PC-9 (cell line): ENCODE measurements at regions not wholly inside any gene's neighbourhood (a gene's known extent, or its start where the extent isn't known, plus 50 kb on each side); places are given as distances from the start of the nearest gene placed in this dataset.

Experiments used
- BruUV-seq: library from RNA; stranded (reverse); fragments of 400-500 nt; replicated peaks from 2 replicates; lab custom pipeline; 2021; lab: Mats Ljungman, UMichigan
- CTCF ChIA-PET: fragments of 300-600 bp; sonication (Branson Sonifier 250); formaldehyde crosslinking; loops from one replicate; lab custom pipeline; 2022; ENCODE audit warnings: antibody characterized with exemption; lab: Charles Lee
- POLR2A ChIA-PET: fragments of 300-600 bp; sonication (Branson Sonifier 250); formaldehyde crosslinking; loops from one replicate; lab custom pipeline; 2022; ENCODE audit warnings: antibody characterized with exemption; ENCODE audit not compliant: unreplicated experiment; lab: Charles Lee
- DNase-seq, 2 experiments: peaks; one replicate each; pipeline versions ENCODE4 v3.0.0 to v3.0.0-alpha.2; 2015 to 2022; ENCODE audit warnings: mixed read lengths in 1 of 2
- H2AFZ ChIP-seq: fragments of 200-600 bp; sonication (generic); 2 replicates; pipeline ENCODE4 v1.8.1; 2017; ENCODE audit warnings: antibody characterized with exemption
- H3F3A ChIP-seq: fragments of 200-600 bp; sonication (generic); 2 replicates; pipeline ENCODE4 v1.8.1; 2017; ENCODE audit warnings: antibody characterized with exemption, mild to moderate bottlenecking, low read depth; ENCODE audit not compliant: insufficient read depth
- H3K27ac ChIP-seq: fragments of 200-600 bp; sonication (generic); 2 replicates; pipeline ENCODE4 v1.6.1; 2016; ENCODE audit warnings: mixed run types
- H3K27me3 ChIP-seq: fragments of 200-600 bp; sonication (generic); 2 replicates; pipeline ENCODE4 v1.6.1; 2016; ENCODE audit warnings: low read depth, mixed run types; ENCODE audit not compliant: insufficient read depth
- H3K36me3 ChIP-seq: fragments of 200-600 bp; sonication (generic); 2 replicates; pipeline ENCODE4 v1.6.1; 2016; ENCODE audit warnings: low read depth, mixed run types
- H3K4me1 ChIP-seq: fragments of 200-600 bp; sonication (generic); replicated peaks from 2 replicates; pipeline ENCODE4 v1.6.1; 2016; ENCODE audit warnings: mixed run types; ENCODE audit not compliant: insufficient read depth
- H3K4me2 ChIP-seq: fragments of 200-600 bp; sonication (generic); 2 replicates; pipeline ENCODE4 v1.6.1; 2017; ENCODE audit warnings: mixed run types
- H3K4me3 ChIP-seq: fragments of 200-600 bp; sonication (generic); 2 replicates; pipeline ENCODE4 v1.6.1; 2016; ENCODE audit warnings: mixed run types
- H3K79me2 ChIP-seq: fragments of 200-600 bp; sonication (generic); 2 replicates; pipeline ENCODE4 v1.6.1; 2017; ENCODE audit warnings: low read depth, mixed run types
- H3K9me2 ChIP-seq: fragments of 200-600 bp; sonication (generic); 2 replicates; pipeline ENCODE4 v1.8.1; 2017; ENCODE audit warnings: mild to moderate bottlenecking; ENCODE audit not compliant: insufficient read depth
- H3K9me3 ChIP-seq: fragments of 200-600 bp; sonication (generic); 2 replicates; pipeline ENCODE4 v1.8.1; 2016; ENCODE audit warnings: low read depth; ENCODE audit not compliant: insufficient read depth
- H4K20me1 ChIP-seq: fragments of 200-600 bp; sonication (generic); 2 replicates; pipeline ENCODE4 v1.8.1; 2017; ENCODE audit not compliant: insufficient read depth
- EZH2 ChIP-seq: fragments of 200-600 bp; sonication (generic); IDR thresholded peaks from 2 replicates; pipeline ENCODE4 v1.8.0; 2017; ENCODE audit warnings: antibody characterized with exemption, low read depth
- intact Hi-C: fragments of 100-400 bp; cut with micrococcal nuclease; formaldehyde crosslinking; loops from one replicate; pipeline ENCODE4 v1.10.0; 2022; ENCODE audit not compliant: unreplicated experiment
- TF ChIP-seq, protein P1 (sequence below): fragments of 200-600 bp; sonication (generic); conservative IDR thresholded peaks from 2 replicates; pipeline ENCODE4 v1.6.1; 2017; ENCODE audit warnings: mixed run types, antibody characterized with exemption, mild to moderate bottlenecking, moderate library complexity

DNA sequence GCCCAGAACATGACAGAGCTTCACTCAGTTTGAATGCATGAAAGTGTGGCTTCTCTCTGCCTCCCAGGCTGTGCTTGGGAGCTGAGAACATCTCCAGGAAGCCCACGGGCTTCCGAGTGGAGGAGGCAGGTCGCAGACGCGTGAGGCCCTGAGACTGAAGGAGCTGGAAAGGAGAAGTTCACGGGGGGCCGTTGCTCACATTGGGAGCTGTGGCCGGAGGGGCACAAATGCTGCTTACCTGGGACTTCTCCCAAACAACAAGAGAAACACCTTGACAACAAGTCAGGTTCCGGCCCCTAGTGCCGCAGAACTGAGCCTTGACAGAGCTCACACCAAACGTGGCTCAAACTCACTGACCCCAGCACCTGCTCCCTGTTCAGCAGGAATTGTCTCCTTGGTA is 207.0 kb downstream of the BRD1 start:
- no peaks in the 10 kb centered on the region for H3K36me3 ChIP-seq
- no peak for TF ChIP-seq EZH2
- TF ChIP-seq, protein P1, sequence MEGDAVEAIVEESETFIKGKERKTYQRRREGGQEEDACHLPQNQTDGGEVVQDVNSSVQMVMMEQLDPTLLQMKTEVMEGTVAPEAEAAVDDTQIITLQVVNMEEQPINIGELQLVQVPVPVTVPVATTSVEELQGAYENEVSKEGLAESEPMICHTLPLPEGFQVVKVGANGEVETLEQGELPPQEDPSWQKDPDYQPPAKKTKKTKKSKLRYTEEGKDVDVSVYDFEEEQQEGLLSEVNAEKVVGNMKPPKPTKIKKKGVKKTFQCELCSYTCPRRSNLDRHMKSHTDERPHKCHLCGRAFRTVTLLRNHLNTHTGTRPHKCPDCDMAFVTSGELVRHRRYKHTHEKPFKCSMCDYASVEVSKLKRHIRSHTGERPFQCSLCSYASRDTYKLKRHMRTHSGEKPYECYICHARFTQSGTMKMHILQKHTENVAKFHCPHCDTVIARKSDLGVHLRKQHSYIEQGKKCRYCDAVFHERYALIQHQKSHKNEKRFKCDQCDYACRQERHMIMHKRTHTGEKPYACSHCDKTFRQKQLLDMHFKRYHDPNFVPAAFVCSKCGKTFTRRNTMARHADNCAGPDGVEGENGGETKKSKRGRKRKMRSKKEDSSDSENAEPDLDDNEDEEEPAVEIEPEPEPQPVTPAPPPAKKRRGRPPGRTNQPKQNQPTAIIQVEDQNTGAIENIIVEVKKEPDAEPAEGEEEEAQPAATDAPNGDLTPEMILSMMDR, result no peak
- no peak overlapping the region for H3K27ac ChIP-seq
- ChIA-PET CTCF (no interaction called here), POLR2A (no interaction called here)
- H3K4me3 ChIP-seq, result no peak overlapping the region
- H3K79me2 ChIP-seq, result no peaks in the 10 kb centered on the region
- BruUV-seq, result no TSS peak
- no peak for DNase-seq
- H3K4me2 ChIP-seq, result no peak overlapping the region
- H4K20me1 ChIP-seq, result peaks cover 36% of the 10 kb centered on the region; the same call in 1 of the 2 replicates
- H3K4me1 ChIP-seq, result no peaks in the 10 kb centered on the region
- H3F3A ChIP-seq, result no peaks in the 10 kb centered on the region
- intact Hi-C loops, result no loop called here
- H3K9me3 ChIP-seq, result no peaks in the 10 kb centered on the region
- H3K27me3 ChIP-seq, result peaks cover 100% of the 10 kb centered on the region
- no peaks in the 10 kb centered on the region for H3K9me2 ChIP-seq
- H2AFZ ChIP-seq, result no peak overlapping the region

DNA sequence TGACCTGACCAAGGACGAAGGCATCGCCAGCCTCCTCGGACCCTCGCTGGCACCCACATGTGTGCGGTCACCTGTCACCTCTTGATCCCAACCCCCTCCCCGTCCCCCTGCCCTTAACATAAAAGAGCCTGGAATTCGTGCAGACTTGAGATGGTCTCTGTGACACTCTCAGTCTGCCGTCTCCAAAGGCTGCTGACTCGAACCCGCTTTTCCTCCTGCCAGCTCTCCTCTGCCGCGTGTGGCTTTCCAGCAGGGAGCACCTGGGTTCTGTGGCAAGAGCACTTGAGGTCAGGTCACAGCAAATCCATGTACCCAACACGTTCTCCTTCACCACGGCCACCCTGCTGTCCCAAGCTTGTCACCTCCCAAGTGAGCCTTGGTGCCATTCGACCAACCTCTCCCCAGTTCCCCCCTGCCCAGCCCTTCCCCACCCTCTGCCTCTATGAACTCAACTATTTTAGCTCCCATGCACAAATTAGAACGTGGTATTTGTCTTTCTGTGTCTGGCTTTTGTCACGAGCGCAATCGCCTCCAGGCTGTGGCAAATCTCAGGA is 207.6 kb downstream of the BRD1 start:
- POLR2A ChIA-PET, result no interaction called here
- no TSS peak for BruUV-seq
- H3K27ac ChIP-seq, result no peak overlapping the region
- no peaks in the 10 kb centered on the region for H3K36me3 ChIP-seq
- TF ChIP-seq, protein P1, result no peak
- TF ChIP-seq EZH2, result no peak
- H3K4me1 ChIP-seq, result no peaks in the 10 kb centered on the region
- DNase-seq, result peak in 1 of 2 experiments; percentile 24
- H3K79me2 ChIP-seq, result no peaks in the 10 kb centered on the region
- H3K4me3 ChIP-seq, result no peak overlapping the region
- intact Hi-C loops, result no loop called here
- peaks cover 32% of the 10 kb centered on the region; the same call in 1 of the 2 replicates for H4K20me1 ChIP-seq
- CTCF ChIA-PET, result no interaction called here
- H3F3A ChIP-seq, result no peaks in the 10 kb centered on the region
- H3K27me3 ChIP-seq, result peaks cover 97% of the 10 kb centered on the region
- H2AFZ ChIP-seq, result no peak overlapping the region
- no peaks in the 10 kb centered on the region for H3K9me2 ChIP-seq
- no peak overlapping the region for H3K4me2 ChIP-seq
- H3K9me3 ChIP-seq, result no peaks in the 10 kb centered on the region

DNA sequence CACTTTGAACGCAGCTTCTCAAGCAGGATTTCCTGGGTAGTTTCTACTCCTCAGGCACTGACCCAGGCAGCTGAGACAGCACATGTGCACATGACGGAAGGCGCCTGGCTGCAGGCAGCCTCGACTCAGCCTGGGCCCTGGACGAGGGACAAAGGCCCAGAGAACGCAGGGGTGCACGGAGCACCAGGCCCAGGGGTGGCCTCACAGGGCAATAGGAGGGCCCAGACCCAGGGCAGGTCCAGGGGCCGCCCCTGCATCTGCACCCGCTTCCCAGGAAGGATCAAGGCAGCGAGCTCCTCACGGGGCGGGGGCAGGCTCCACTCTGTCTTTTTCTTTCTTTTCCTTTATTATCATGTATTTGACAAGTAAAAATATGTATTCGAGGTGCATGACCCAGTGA is 208.4 kb downstream of the BRD1 start:
- Histone ChIP-seq H3K79me2 (no peaks in the 10 kb centered on the region), H3K4me1 (no peaks in the 10 kb centered on the region), H2AFZ (no peak overlapping the region), H4K20me1 (peaks cover 26% of the 10 kb centered on the region; the same call in 1 of the 2 replicates), H3K27ac (no peak overlapping the region), H3K9me2 (no peaks in the 10 kb centered on the region), H3F3A (no peaks in the 10 kb centered on the region), H3K4me2 (no peak overlapping the region), H3K9me3 (no peaks in the 10 kb centered on the region), H3K36me3 (no peaks in the 10 kb centered on the region), H3K27me3 (peaks cover 97% of the 10 kb centered on the region), H3K4me3 (no peak overlapping the region)
- DNase-seq, result no peak
- no peak for TF ChIP-seq EZH2
- TF ChIP-seq, protein P1, result no peak
- no TSS peak for BruUV-seq
- CTCF ChIA-PET, result no interaction called here
- intact Hi-C loops, result no loop called here
- POLR2A ChIA-PET, result no interaction called here
